Smooth muscle cell (in vitro differentiated cells): ENCODE measurements at regions not wholly inside any gene's neighbourhood (a gene's known extent, or its start where the extent isn't known, plus 50 kb on each side); places are given as distances from the start of the nearest gene placed in this dataset.

Source experiments
- DNase-seq: peaks from one replicate; lab custom pipeline; 2025; ENCODE audit not compliant: unreplicated experiment; lab: John Stamatoyannopoulos, UW
- H2AFZ ChIP-seq: fragments of 200-600 bp; sonication (generic); 2 replicates; pipeline ENCODE4 v1.6.0; 2016; ENCODE audit warnings: antibody characterized with exemption, low read depth, mild to moderate bottlenecking
- H3F3A ChIP-seq: fragments of 200-600 bp; sonication (generic); 2 replicates; pipeline ENCODE4 v1.6.0; 2017; ENCODE audit warnings: antibody characterized with exemption, low read depth
- H3K27ac ChIP-seq: fragments of 200-600 bp; sonication (generic); 2 replicates; pipeline ENCODE4 v1.5.1; 2016; ENCODE audit warnings: low read depth, mild to moderate bottlenecking
- H3K27me3 ChIP-seq: fragments of 200-600 bp; sonication (generic); 2 replicates; pipeline ENCODE4 v1.6.1; 2016; ENCODE audit warnings: low read depth, mild to moderate bottlenecking
- H3K36me3 ChIP-seq: fragments of 200-600 bp; sonication (generic); 2 replicates; pipeline ENCODE4 v1.5.1; 2016; ENCODE audit warnings: low read depth
- H3K4me1 ChIP-seq: fragments of 200-600 bp; sonication (generic); 2 replicates; pipeline ENCODE4 v1.5.1; 2016; ENCODE audit warnings: low read depth
- H3K4me2 ChIP-seq: fragments of 200-600 bp; sonication (generic); 2 replicates; pipeline ENCODE4 v1.6.0; 2016; ENCODE audit warnings: mild to moderate bottlenecking
- H3K4me3 ChIP-seq: fragments of 200-600 bp; sonication (generic); 2 replicates; pipeline ENCODE4 v1.5.1; 2016; ENCODE audit warnings: mild to moderate bottlenecking
- H3K79me2 ChIP-seq: fragments of 200-600 bp; sonication (generic); 2 replicates; pipeline ENCODE4 v1.6.0; 2016; ENCODE audit warnings: low read depth, mild to moderate bottlenecking
- H3K9ac ChIP-seq: fragments of 200-600 bp; sonication (generic); 2 replicates; pipeline ENCODE4 v1.6.0; 2016; ENCODE audit warnings: low read depth
- H3K9me3 ChIP-seq: fragments of 200-600 bp; sonication (generic); replicated peaks from 2 replicates; pipeline ENCODE4 v1.5.1; 2016; ENCODE audit warnings: low read depth
- H4K20me1 ChIP-seq: fragments of 200-600 bp; sonication (generic); 2 replicates; pipeline ENCODE4 v1.6.0; 2016; ENCODE audit warnings: low read depth
- CTCF ChIP-seq: fragments of 200-600 bp; sonication (generic); IDR thresholded peaks from 2 replicates; pipeline ENCODE4 v1.5.1; 2017; ENCODE audit warnings: borderline replicate concordance, mild to moderate bottlenecking, antibody characterized with exemption; ENCODE audit not compliant: insufficient read depth, poor library complexity, severe bottlenecking
- WGBS: methylation state at CpG from one replicate; pipeline ENCODE4 v1.1.7; 2016; ENCODE audit warnings: low lambda C conversion rate; 5-methylcytosine and 5-hydroxymethylcytosine counted together

DNA sequence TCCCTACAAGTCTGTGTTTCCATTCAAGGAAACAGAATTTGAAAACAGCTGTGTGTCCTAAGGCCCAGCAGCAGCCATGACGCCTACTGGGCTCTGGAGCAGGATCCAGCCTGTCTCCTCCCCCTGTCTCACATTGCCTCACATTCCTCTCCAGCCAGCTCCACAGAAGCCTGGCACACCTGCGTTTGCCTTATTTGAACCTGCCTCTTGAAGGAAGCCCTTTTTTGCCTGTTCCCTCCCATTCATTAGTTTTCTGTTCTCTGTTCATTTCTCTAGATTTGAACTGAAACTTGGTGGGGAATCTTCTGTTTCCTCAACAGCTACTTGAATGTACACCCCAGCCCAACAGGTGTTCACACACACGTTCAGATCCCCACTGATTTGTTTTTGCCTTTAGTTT lies 890.5 kb downstream of the TUSC7 start:
- Histone ChIP-seq H3K79me2 (no peaks in the 10 kb centered on the region), H3K9ac (no peak overlapping the region), H3K9me3 (no peaks in the 10 kb centered on the region), H3K27ac (no peak overlapping the region), H3K4me1 (peaks cover 25% of the 10 kb centered on the region), H3K4me2 (no peak overlapping the region), H3K36me3 (no peaks in the 10 kb centered on the region), H3K4me3 (no peak overlapping the region), H3K27me3 (no peaks in the 10 kb centered on the region), H4K20me1 (no peaks in the 10 kb centered on the region), H3F3A (no peaks in the 10 kb centered on the region), H2AFZ (no peak overlapping the region)
- 91% methylated on average over 3 of the region's 3 CpGs for WGBS
- DNase-seq, result no peak
- no peak for TF ChIP-seq CTCF

DNA sequence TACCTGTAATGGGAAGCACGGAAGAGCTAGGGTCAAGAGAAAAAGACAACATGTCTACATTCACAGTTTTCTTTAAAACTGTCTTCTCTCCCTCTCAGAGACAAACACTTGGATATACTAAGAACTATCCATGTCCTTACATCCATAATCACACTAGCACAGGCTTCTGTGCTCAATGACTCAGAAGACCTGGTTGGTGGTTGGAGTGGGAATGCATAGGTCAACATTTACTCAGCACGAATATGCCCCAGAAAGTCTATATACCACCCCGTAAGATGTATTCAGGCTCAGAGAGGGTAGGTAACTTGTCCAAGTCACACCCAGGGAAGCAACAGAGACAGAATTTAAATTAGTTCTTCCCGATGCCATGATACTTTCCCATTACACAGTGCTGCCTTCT lies 891.1 kb downstream of the TUSC7 start:
- no peak for DNase-seq
- Histone ChIP-seq H3K27me3 (no peaks in the 10 kb centered on the region), H3K4me1 (peaks cover 25% of the 10 kb centered on the region), H3K79me2 (no peaks in the 10 kb centered on the region), H3K9me3 (no peaks in the 10 kb centered on the region), H3F3A (no peaks in the 10 kb centered on the region), H3K36me3 (no peaks in the 10 kb centered on the region), H3K9ac (no peak overlapping the region), H3K4me2 (no peak overlapping the region), H2AFZ (no peak overlapping the region), H3K4me3 (no peak overlapping the region), H3K27ac (no peak overlapping the region), H4K20me1 (no peaks in the 10 kb centered on the region)
- no peak for TF ChIP-seq CTCF
- WGBS, result 82% methylated on average over 4 of the region's 4 CpGs

- H3K4me1 ChIP-seq, result peaks cover 25% of the 10 kb centered on the region
- peak overlapping the region; percentile 1 for H3K27ac ChIP-seq
- H3K4me2 ChIP-seq, result peak overlapping the region; percentile 53
- H3K9ac ChIP-seq, result no peak overlapping the region
- no peaks in the 10 kb centered on the region for H3K36me3 ChIP-seq
- no peak for DNase-seq
- H3K27me3 ChIP-seq, result no peaks in the 10 kb centered on the region
- 45% methylated on average over 4 of the region's 4 CpGs for WGBS
- H3K9me3 ChIP-seq, result no peaks in the 10 kb centered on the region
- no peak for TF ChIP-seq CTCF
- no peaks in the 10 kb centered on the region for H3F3A ChIP-seq
- no peaks in the 10 kb centered on the region for H3K79me2 ChIP-seq
- H4K20me1 ChIP-seq, result no peaks in the 10 kb centered on the region
- no peak overlapping the region for H2AFZ ChIP-seq
- H3K4me3 ChIP-seq, result no peak overlapping the region
Measured at GRCh38 chr3:117602058-117602644, 892.6 kb downstream of the TUSC7 start.

GRCh38 chr3:117603097-117603496 lies 893.5 kb downstream of the TUSC7 start:
- Histone ChIP-seq H3K27me3 (no peaks in the 10 kb centered on the region), H3F3A (no peaks in the 10 kb centered on the region), H3K36me3 (no peaks in the 10 kb centered on the region), H4K20me1 (no peaks in the 10 kb centered on the region), H3K79me2 (no peaks in the 10 kb centered on the region), H3K4me1 (peaks cover 25% of the 10 kb centered on the region), H3K9ac (no peak overlapping the region), H2AFZ (no peak overlapping the region), H3K27ac (peak overlapping the region; percentile 1), H3K4me2 (peak overlapping the region; percentile 8), H3K9me3 (no peaks in the 10 kb centered on the region), H3K4me3 (no peak overlapping the region)
- no peak for TF ChIP-seq CTCF
- WGBS, result 11% methylated on average over 3 of the region's 3 CpGs
- no peak for DNase-seq
